ENCODE measurements at regions not wholly inside any gene's neighbourhood (a gene's known extent, or its start where the extent isn't known, plus 50 kb on each side); places are given as distances from the start of the nearest gene placed in this dataset.

DNA sequence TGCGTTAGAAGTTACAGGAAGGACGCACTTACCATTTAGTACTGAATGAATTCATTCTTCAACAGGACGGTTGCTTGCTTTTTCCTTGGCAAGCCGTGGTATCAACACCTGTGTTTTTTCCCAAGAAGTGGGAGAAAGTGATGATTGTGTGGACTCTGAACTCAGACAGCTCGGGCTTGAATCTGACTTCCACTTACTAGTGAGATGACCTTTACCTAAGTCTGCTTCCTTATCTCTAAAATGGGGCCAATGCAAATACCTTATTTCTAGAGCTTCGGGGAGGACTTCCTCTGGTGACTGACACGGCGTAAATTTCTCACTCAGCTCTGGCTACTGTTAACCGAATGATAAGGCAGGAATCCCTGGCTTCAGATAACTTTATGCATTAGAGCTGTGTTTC is 146.8 kb upstream of the RBPJ start:
- Histone ChIP-seq H3K36me3 (ENCODE audit: control insufficient read depth, low read depth, low read length) (no peaks in the 10 kb centered on the region), H3K27me3 (ENCODE audit: control insufficient read depth, insufficient read depth, low read length) (no peaks in the 10 kb centered on the region), H3K4me3 (ENCODE audit: low read length) (no peak overlapping the region), H3K9ac (ENCODE audit: low read length) (no peak overlapping the region), H3K9me3 (ENCODE audit: control insufficient read depth, low read depth, low read length) (no peaks in the 10 kb centered on the region), H3K27ac (ENCODE audit: low read length) (no peak overlapping the region), H3K4me1 (ENCODE audit: control insufficient read depth, low read depth, low read length) (no peaks in the 10 kb centered on the region)

- no peak overlapping the region for H3K9ac ChIP-seq (ENCODE audit: low read length)
- H3K36me3 ChIP-seq (ENCODE audit: control insufficient read depth, low read depth, low read length), result no peaks in the 10 kb centered on the region
- no peaks in the 10 kb centered on the region for H3K27me3 ChIP-seq (ENCODE audit: control insufficient read depth, insufficient read depth, low read length)
- H3K4me3 ChIP-seq (ENCODE audit: low read length), result no peak overlapping the region
- H3K9me3 ChIP-seq (ENCODE audit: control insufficient read depth, low read depth, low read length), result no peaks in the 10 kb centered on the region
- H3K27ac ChIP-seq (ENCODE audit: low read length), result no peak overlapping the region
- H3K4me1 ChIP-seq (ENCODE audit: control insufficient read depth, low read depth, low read length), result no peaks in the 10 kb centered on the region
Observed at GRCh38 chr4:26175006-26175786, 145.6 kb upstream of the RBPJ start.

- Histone ChIP-seq H3K4me3 (ENCODE audit: low read length) (no peak overlapping the region), H3K9me3 (ENCODE audit: control insufficient read depth, low read depth, low read length) (no peaks in the 10 kb centered on the region), H3K27ac (ENCODE audit: low read length) (no peak overlapping the region), H3K9ac (ENCODE audit: low read length) (no peak overlapping the region), H3K4me1 (ENCODE audit: control insufficient read depth, low read depth, low read length) (no peaks in the 10 kb centered on the region), H3K27me3 (ENCODE audit: control insufficient read depth, insufficient read depth, low read length) (no peaks in the 10 kb centered on the region), H3K36me3 (ENCODE audit: control insufficient read depth, low read depth, low read length) (no peaks in the 10 kb centered on the region)
Observed at GRCh38 chr4:26175905-26176470, 144.8 kb upstream of the RBPJ start.

DNA sequence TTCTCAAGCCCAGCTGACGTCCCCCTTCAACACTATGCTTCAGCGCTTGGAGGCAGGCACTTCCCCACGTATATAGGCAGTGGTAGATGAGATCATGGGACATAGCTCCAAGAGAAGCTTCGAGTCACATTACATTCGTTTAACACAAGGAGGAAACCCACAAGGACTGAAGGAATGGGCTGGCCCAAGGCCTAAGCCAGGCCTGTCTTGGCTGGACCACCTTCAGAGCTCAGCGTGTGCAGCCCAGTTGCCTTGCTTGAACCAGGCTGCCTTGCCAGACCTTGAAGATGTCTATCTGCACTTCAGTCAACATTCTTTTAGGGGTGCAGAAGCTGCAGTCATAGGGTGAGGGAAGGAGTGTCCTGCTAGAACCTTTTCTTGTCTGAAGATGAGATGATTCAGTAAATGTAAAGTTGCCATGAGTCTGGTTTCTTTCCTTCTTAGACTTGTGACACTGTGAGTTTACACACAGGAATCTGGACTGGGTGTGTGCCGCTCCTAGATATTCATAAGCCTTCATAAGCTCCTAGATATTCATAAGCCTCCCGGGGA is 144.1 kb upstream of the RBPJ start:
- Histone ChIP-seq H3K9ac (ENCODE audit: low read length) (no peak overlapping the region), H3K4me3 (ENCODE audit: low read length) (no peak overlapping the region), H3K27ac (ENCODE audit: low read length) (no peak overlapping the region), H3K4me1 (ENCODE audit: control insufficient read depth, low read depth, low read length) (no peaks in the 10 kb centered on the region), H3K36me3 (ENCODE audit: control insufficient read depth, low read depth, low read length) (no peaks in the 10 kb centered on the region), H3K9me3 (ENCODE audit: control insufficient read depth, low read depth, low read length) (no peaks in the 10 kb centered on the region), H3K27me3 (ENCODE audit: control insufficient read depth, insufficient read depth, low read length) (no peaks in the 10 kb centered on the region)

- H3K4me3 ChIP-seq (ENCODE audit: low read length), result no peak overlapping the region
- H3K36me3 ChIP-seq (ENCODE audit: control insufficient read depth, low read depth, low read length), result no peaks in the 10 kb centered on the region
- H3K9ac ChIP-seq (ENCODE audit: low read length), result no peak overlapping the region
- no peak overlapping the region for H3K27ac ChIP-seq (ENCODE audit: low read length)
- H3K9me3 ChIP-seq (ENCODE audit: control insufficient read depth, low read depth, low read length), result no peaks in the 10 kb centered on the region
- H3K27me3 ChIP-seq (ENCODE audit: control insufficient read depth, insufficient read depth, low read length), result no peaks in the 10 kb centered on the region
- no peaks in the 10 kb centered on the region for H3K4me1 ChIP-seq (ENCODE audit: control insufficient read depth, low read depth, low read length)
Observed at GRCh38 chr4:26178854-26179253, 142.0 kb upstream of the RBPJ start.

DNA sequence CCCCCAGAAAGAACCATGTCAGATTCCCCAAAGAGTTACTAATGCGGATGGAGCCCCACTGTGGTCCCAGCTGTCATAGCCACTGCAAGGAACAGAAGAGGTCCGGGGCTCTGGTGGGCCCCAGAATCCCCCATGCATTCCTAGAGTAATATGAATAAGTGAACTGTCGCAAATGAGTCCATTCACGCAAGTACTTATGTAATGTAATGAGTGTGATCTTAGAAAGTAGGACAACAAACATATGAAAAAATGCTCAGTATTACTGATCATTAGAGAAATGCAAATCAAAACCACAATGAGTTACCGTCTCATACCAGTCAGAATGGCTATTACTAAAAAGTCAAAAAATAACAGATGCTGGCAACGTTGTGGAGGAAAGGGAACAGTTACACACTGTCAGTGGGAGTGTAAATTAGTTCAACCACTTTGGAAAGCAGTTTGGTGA is 141.5 kb upstream of the RBPJ start:
- no peak overlapping the region for H3K9ac ChIP-seq (ENCODE audit: low read length)
- H3K4me1 ChIP-seq (ENCODE audit: control insufficient read depth, low read depth, low read length), result no peaks in the 10 kb centered on the region
- H3K27me3 ChIP-seq (ENCODE audit: control insufficient read depth, insufficient read depth, low read length), result no peaks in the 10 kb centered on the region
- H3K27ac ChIP-seq (ENCODE audit: low read length), result no peak overlapping the region
- H3K36me3 ChIP-seq (ENCODE audit: control insufficient read depth, low read depth, low read length), result no peaks in the 10 kb centered on the region
- H3K4me3 ChIP-seq (ENCODE audit: low read length), result no peak overlapping the region
- H3K9me3 ChIP-seq (ENCODE audit: control insufficient read depth, low read depth, low read length), result no peaks in the 10 kb centered on the region

GRCh38 chr4:26181616-26182015 is 139.2 kb upstream of the RBPJ start:
- no peak overlapping the region for H3K9ac ChIP-seq (ENCODE audit: low read length)
- no peaks in the 10 kb centered on the region for H3K27me3 ChIP-seq (ENCODE audit: control insufficient read depth, insufficient read depth, low read length)
- no peaks in the 10 kb centered on the region for H3K9me3 ChIP-seq (ENCODE audit: control insufficient read depth, low read depth, low read length)
- H3K27ac ChIP-seq (ENCODE audit: low read length), result no peak overlapping the region
- H3K4me1 ChIP-seq (ENCODE audit: control insufficient read depth, low read depth, low read length), result no peaks in the 10 kb centered on the region
- no peaks in the 10 kb centered on the region for H3K36me3 ChIP-seq (ENCODE audit: control insufficient read depth, low read depth, low read length)
- no peak overlapping the region for H3K4me3 ChIP-seq (ENCODE audit: low read length)

DNA sequence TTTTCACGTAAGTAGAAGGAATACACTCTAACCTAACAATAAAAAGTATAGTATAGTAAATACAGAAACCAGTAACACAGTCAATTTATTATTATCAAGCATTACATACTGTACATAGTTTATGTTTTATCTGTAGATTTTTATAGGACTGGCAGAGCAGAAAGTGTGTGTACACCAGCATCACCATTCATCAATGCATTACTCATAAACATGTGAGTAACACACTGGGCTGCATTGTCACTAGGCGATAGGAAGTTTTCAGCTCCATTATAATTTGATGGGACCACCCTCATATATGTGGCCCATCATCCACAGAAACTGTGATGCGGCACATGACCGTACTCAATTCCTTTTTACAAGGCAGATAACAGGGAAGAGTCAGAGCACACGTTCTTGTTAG is 137.8 kb upstream of the RBPJ start:
- no peak overlapping the region for H3K4me3 ChIP-seq (ENCODE audit: low read length)
- no peaks in the 10 kb centered on the region for H3K27me3 ChIP-seq (ENCODE audit: control insufficient read depth, insufficient read depth, low read length)
- no peaks in the 10 kb centered on the region for H3K36me3 ChIP-seq (ENCODE audit: control insufficient read depth, low read depth, low read length)
- no peaks in the 10 kb centered on the region for H3K9me3 ChIP-seq (ENCODE audit: control insufficient read depth, low read depth, low read length)
- no peaks in the 10 kb centered on the region for H3K4me1 ChIP-seq (ENCODE audit: control insufficient read depth, low read depth, low read length)
- no peak overlapping the region for H3K9ac ChIP-seq (ENCODE audit: low read length)
- H3K27ac ChIP-seq (ENCODE audit: low read length), result no peak overlapping the region

DNA sequence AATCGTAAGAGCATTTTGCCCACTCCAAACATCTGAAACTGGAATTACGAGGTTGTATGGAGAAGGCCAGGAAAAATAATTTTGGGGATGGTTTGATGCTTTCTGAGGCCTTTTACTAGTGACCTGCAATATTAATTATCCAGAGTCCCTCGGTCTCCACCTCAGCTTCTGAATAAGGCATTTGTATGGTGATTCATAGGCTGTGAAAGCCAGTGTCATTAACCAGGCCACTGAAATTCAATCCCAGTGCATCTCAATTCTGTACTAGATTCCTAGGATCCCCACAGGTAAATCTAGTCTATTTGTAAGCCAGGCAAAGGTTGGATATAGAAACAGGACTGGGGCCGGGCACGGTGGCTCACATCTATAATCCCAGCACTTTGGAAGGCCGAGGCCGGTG is 135.4 kb upstream of the RBPJ start:
- H3K27me3 ChIP-seq (ENCODE audit: control insufficient read depth, insufficient read depth, low read length), result no peaks in the 10 kb centered on the region
- H3K27ac ChIP-seq (ENCODE audit: low read length), result no peak overlapping the region
- H3K9me3 ChIP-seq (ENCODE audit: control insufficient read depth, low read depth, low read length), result no peaks in the 10 kb centered on the region
- no peaks in the 10 kb centered on the region for H3K4me1 ChIP-seq (ENCODE audit: control insufficient read depth, low read depth, low read length)
- H3K36me3 ChIP-seq (ENCODE audit: control insufficient read depth, low read depth, low read length), result no peaks in the 10 kb centered on the region
- H3K4me3 ChIP-seq (ENCODE audit: low read length), result no peak overlapping the region
- no peak overlapping the region for H3K9ac ChIP-seq (ENCODE audit: low read length)

DNA sequence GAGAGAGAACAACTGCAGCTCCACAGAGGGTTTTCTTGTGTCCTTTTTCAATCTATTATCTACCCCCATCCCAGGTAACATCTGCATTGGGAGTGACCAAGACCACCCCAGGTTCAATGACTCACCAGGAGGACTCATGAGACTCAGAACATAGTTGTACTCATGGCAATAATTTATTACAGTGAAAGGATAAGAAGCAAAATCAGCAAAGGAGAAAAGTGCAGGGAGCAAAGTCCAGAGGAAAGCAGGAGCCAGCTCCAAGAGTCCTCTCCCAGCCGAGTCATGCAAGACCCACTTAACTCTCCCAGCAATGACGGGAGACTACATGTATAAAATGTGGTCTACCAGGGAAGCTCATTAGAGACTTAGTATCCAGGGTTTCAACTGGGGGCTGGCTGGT is 129.5 kb upstream of the RBPJ start:
- no peak overlapping the region for H3K9ac ChIP-seq (ENCODE audit: low read length)
- H3K9me3 ChIP-seq (ENCODE audit: control insufficient read depth, low read depth, low read length), result no peaks in the 10 kb centered on the region
- H3K36me3 ChIP-seq (ENCODE audit: control insufficient read depth, low read depth, low read length), result no peaks in the 10 kb centered on the region
- no peaks in the 10 kb centered on the region for H3K4me1 ChIP-seq (ENCODE audit: control insufficient read depth, low read depth, low read length)
- H3K27ac ChIP-seq (ENCODE audit: low read length), result no peak overlapping the region
- no peaks in the 10 kb centered on the region for H3K27me3 ChIP-seq (ENCODE audit: control insufficient read depth, insufficient read depth, low read length)
- no peak overlapping the region for H3K4me3 ChIP-seq (ENCODE audit: low read length)

DNA sequence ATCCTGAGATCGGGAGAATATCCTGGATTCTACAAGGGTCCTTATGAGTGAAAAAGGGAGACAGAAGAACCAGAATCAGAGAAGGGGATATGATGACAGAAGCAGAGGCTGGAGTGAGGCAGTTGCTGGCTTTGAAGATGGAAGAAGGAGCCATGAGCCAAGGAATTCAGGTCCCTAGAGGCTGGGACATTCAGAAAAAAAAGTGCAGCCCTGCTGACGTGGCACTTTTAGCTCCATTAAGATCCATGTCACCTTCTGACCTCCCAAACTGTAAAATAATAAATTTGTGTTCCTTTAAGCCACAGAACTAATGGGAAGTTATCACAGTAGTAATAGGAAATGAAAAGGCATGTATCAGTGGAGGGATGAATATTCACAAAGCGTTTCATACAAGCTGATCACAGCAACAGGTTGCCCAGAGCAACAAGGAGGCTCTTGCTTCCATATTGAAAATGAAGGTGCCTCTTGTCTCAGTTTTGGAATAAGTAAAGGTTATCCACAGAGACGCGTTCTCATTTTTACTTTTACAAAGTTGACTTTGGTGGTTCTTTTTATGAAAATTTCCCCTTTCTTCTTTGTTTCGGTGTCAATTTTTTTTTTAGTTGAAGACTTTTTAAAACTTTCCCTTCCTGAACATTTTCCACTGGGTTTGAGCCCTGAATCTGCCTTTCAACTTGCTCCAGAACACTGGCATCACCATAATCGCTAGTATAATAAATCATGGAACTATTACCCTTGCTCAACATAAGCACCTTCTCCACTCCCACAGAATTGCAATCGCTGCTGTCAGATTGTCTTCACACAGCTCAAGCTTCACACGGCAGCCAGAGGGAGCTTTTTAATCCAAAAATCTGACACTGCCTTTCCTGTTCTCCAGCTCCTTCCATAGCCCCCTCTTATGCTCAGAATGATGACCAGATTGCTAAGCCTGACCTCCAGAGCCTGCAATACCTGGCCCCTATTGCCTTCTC is 127.6 kb upstream of the RBPJ start:
- no peaks in the 10 kb centered on the region for H3K27me3 ChIP-seq (ENCODE audit: control insufficient read depth, insufficient read depth, low read length)
- no peaks in the 10 kb centered on the region for H3K36me3 ChIP-seq (ENCODE audit: control insufficient read depth, low read depth, low read length)
- no peak overlapping the region for H3K9ac ChIP-seq (ENCODE audit: low read length)
- no peak overlapping the region for H3K27ac ChIP-seq (ENCODE audit: low read length)
- no peaks in the 10 kb centered on the region for H3K4me1 ChIP-seq (ENCODE audit: control insufficient read depth, low read depth, low read length)
- H3K9me3 ChIP-seq (ENCODE audit: control insufficient read depth, low read depth, low read length), result no peaks in the 10 kb centered on the region
- no peak overlapping the region for H3K4me3 ChIP-seq (ENCODE audit: low read length)

All from iPS-18a (cell line).